ENCODE measurements at regions not wholly inside any gene's neighbourhood (a gene's known extent, or its start where the extent isn't known, plus 50 kb on each side); places are given as distances from the start of the nearest gene placed in this dataset.

GRCh38 chr5:163815240-163815791 lies 309.9 kb downstream of the MAT2B start:
- H2AFZ ChIP-seq (ENCODE audit: low read depth, low read length) = no peak overlapping the region
- POLR2A ChIA-PET = no interaction called here
- no peaks in the 10 kb centered on the region for H3K27me3 ChIP-seq (ENCODE audit: control insufficient read depth in 2 of 2, insufficient read depth in 2 of 2, low read length in 2 of 2)
- no peaks in the 10 kb centered on the region for H3K79me2 ChIP-seq (ENCODE audit: control insufficient read depth, insufficient read depth, low read length)
- intact Hi-C loops (cut with micrococcal nuclease) (no loop called here), dilution Hi-C loops (cut with MboI; ENCODE audit: extremely low pct_ligation_motif_present, low sequenced_read_pairs) (no loop called here)
- H3K4me3 ChIP-seq (replicated peaks in 1 of 3; ENCODE audit: insufficient read depth in 1 of 3, low read depth in 1 of 3, low read length in 3 of 3) = no peak overlapping the region
- no peak overlapping the region for H3K27ac ChIP-seq (ENCODE audit: insufficient read depth, low read depth, low read length)
- H3K9me3 ChIP-seq (replicated peaks; ENCODE audit: control insufficient read depth, insufficient read depth, low read length) = no peaks in the 10 kb centered on the region
- no TSS peak for BruUV-seq (replicated peaks)
- no peaks in the 10 kb centered on the region for H4K20me1 ChIP-seq (replicated peaks; ENCODE audit: control insufficient read depth, extremely low read depth, insufficient read depth, low read length)
- H3K4me2 ChIP-seq (ENCODE audit: insufficient read depth, low read length) = no peak overlapping the region
- CTCF ChIA-PET = no interaction called here
- FAIRE-seq (no peak), DNase-seq (ENCODE audit: low read depth, low spot score) (no peak)
- TF ChIP-seq JUN (IDR thresholded peaks at IDR 0.05; ENCODE audit: borderline replicate concordance, insufficient read depth, insufficient read length, low read depth) (no peak), MAX (IDR thresholded peaks at IDR 0.05; ENCODE audit: insufficient read depth, insufficient read length) (no peak), POLR2A (IDR thresholded peaks at IDR 0.05; ENCODE audit: low read depth, low read length) (no peak), POLR2AphosphoS5 (IDR thresholded peaks at IDR 0.05; ENCODE audit: insufficient read depth, low read depth, low read length) (no peak), CTCF (IDR thresholded peaks at IDR 0.05; ENCODE audit: extremely low read depth in 1 of 2, insufficient read depth in 1 of 2, low read depth in 1 of 2, low read length in 2 of 2) (no peak), GATA2 (IDR thresholded peaks at IDR 0.05; ENCODE audit: insufficient read depth, insufficient read length, low read depth, low read length) (no peak), FOS (IDR thresholded peaks at IDR 0.05; ENCODE audit: borderline replicate concordance, insufficient read depth, low read length) (no peak), MYC (IDR thresholded peaks at IDR 0.05; ENCODE audit: low read depth, low read length) (no peak)
- no peaks in the 10 kb centered on the region for H3K4me1 ChIP-seq (ENCODE audit: control insufficient read depth, extremely low read depth, insufficient read depth, low read length)
- no peaks in the 10 kb centered on the region for H3K36me3 ChIP-seq (ENCODE audit: control insufficient read depth in 2 of 2, extremely low read depth in 1 of 2, insufficient read depth in 2 of 2, low read length in 2 of 2)
- H3K9me1 ChIP-seq (replicated peaks; ENCODE audit: control insufficient read depth, extremely low read depth, insufficient read depth, low read length) = no peaks in the 10 kb centered on the region
- no peak overlapping the region for H3K9ac ChIP-seq (replicated peaks; ENCODE audit: extremely low read depth, insufficient read depth, low read length)

All from endothelial cell of umbilical vein (primary cell).